ENCODE measurements at regions not wholly inside any gene's neighbourhood (a gene's known extent, or its start where the extent isn't known, plus 50 kb on each side); places are given as distances from the start of the nearest gene placed in this dataset.

DNA sequence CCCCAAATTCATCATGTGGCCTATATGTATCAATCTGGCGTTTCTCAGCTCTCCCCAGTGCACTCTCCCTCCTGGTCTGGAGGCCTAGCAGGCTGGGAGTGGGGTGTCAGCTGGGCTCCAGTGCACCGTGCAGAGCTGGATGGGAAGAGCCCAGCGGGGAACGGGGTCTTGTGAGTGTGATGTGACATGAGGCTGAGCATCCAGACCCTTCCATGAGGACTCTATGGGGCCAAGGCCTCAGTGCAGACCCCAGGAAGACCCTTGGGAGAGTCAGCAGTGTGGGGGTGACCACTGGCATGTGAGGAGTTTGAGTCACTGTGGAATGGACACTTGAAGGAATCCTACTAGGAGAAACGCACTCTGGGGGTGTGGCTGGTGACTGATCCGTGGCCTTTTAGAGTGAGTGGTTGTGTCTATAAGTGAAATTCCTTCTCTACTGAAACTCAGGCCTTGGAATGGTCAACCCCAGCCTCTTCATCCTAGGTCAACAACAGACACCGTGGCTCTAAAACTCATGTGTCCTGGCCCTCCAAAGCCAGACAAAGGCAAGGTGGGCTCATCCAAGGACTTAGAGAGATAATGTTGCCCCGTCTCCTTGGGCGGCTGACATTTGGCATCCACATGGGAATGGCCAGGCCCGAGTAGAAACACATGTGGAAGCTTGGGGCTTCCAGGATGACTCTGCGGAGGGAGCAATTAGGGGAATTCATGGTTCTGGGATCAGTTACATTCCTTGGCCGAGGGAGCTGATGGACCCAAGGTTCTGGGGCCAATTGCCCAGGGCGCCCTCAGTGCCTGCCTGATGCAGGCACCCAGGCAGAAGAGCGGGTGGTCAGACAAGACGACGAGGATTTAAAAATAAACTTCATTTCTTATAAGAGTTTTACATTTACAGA is 156.0 kb upstream of the TWIST2 start:
- Histone ChIP-seq H3K9me3 (no peaks in the 10 kb centered on the region), H3K27ac (replicated peaks in 1 of 4) (no peak overlapping the region), H3K36me3 (no peaks in the 10 kb centered on the region), H3K4me1 (peaks cover 9 to 22% (median 19%) of the 10 kb centered on the region in 4 donors), H3K4me3 (no peak overlapping the region), H3K27me3 (no peaks in the 10 kb centered on the region)
- intact Hi-C loops (cut with DNase I) = no loop called here
- WGBS = 87% methylated on average over 13 of the region's 16 CpGs
- TF ChIP-seq, protein P1, sequence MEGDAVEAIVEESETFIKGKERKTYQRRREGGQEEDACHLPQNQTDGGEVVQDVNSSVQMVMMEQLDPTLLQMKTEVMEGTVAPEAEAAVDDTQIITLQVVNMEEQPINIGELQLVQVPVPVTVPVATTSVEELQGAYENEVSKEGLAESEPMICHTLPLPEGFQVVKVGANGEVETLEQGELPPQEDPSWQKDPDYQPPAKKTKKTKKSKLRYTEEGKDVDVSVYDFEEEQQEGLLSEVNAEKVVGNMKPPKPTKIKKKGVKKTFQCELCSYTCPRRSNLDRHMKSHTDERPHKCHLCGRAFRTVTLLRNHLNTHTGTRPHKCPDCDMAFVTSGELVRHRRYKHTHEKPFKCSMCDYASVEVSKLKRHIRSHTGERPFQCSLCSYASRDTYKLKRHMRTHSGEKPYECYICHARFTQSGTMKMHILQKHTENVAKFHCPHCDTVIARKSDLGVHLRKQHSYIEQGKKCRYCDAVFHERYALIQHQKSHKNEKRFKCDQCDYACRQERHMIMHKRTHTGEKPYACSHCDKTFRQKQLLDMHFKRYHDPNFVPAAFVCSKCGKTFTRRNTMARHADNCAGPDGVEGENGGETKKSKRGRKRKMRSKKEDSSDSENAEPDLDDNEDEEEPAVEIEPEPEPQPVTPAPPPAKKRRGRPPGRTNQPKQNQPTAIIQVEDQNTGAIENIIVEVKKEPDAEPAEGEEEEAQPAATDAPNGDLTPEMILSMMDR (IDR thresholded peaks at IDR 0.05) = no peak
- TF ChIP-seq POLR2AphosphoS5 (IDR thresholded peaks at IDR 0.05) (no peak), POLR2A (IDR thresholded peaks at IDR 0.05; ENCODE audit: low read depth) (no peak), EP300 (IDR thresholded peaks at IDR 0.05) (no peak)
- DNase-seq (ENCODE audit: extremely low spot score) = peak; percentile 74

DNA sequence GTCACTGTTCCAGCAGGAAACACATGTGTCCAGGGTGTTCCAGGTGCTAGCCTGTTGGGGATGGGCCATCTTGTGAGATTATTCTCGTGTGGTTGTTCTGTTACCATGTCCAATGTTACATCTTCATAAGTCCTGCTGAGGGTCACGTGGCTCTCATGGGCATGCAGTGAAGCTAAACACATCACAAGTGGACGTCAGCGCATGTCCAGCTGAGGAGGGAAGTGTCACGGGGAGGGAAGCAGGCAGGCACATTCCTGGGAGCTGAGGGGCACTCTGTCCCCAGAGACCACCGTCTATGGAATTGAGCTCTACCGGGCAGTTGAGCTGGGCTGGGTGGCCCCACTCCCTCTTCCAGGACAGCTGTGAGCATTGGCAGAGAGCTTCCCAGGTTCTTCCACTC is 155.3 kb upstream of the TWIST2 start:
- 91% methylated on average over 7 of the region's 7 CpGs for WGBS
- Histone ChIP-seq H3K27ac (replicated peaks in 1 of 4) (no peak overlapping the region), H3K4me3 (no peak overlapping the region), H3K4me1 (peaks cover 9 to 22% (median 19%) of the 10 kb centered on the region in 4 donors), H3K27me3 (no peaks in the 10 kb centered on the region), H3K9me3 (no peaks in the 10 kb centered on the region), H3K36me3 (no peaks in the 10 kb centered on the region)
- TF ChIP-seq POLR2AphosphoS5 (IDR thresholded peaks at IDR 0.05) (no peak), EP300 (IDR thresholded peaks at IDR 0.05) (no peak), POLR2A (IDR thresholded peaks at IDR 0.05; ENCODE audit: low read depth) (no peak)
- TF ChIP-seq, protein P1 (IDR thresholded peaks at IDR 0.05) = no peak
- DNase-seq (ENCODE audit: extremely low spot score) = peak; percentile 85
- intact Hi-C loops (cut with DNase I) = no loop called here

DNA sequence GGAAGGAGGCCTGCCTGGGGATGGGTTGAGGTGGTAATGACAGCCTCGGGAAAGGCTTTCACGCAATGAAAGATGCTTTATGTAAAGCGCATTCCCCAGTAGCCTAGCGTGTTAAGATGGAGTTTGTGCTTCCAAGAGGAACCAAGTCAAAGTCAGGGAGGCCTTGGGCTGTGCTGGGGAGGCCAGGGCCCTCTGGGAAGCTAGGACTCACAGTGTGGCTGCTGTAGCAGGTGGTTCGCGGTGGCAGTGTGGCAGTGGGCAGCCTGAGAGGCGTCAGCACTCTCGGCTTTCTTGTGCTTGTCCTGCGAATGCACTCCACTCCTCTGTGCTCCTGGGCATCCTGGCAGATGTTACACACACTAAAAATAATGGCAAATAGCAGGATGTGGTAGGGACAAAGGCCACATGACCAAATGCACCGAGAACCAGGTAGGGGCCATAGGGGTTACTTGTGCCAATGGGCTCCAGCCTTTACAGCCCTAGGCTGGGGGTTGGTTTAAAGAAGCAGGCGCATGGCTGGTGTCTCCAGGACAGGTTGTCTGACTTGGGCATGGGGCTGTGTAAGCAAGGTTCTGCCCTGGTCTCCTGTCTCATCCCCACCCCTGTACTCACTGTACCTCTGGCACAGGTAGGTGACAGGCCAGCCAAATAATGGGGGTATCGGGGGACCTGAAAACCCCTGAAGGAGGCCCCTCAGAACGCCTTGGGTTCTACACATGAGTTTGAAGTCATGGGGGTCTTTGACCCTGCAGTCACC is 154.4 kb upstream of the TWIST2 start:
- DNase-seq (ENCODE audit: extremely low spot score) = peak; percentile 89
- no peaks in the 10 kb centered on the region for H3K27me3 ChIP-seq
- no peak overlapping the region for H3K4me3 ChIP-seq
- no peaks in the 10 kb centered on the region for H3K36me3 ChIP-seq
- no peaks in the 10 kb centered on the region for H3K9me3 ChIP-seq
- H3K4me1 ChIP-seq = peaks cover 9 to 32% (median 23%) of the 10 kb centered on the region in 4 donors
- intact Hi-C loops (cut with DNase I) = no loop called here
- no peak overlapping the region for H3K27ac ChIP-seq (replicated peaks in 1 of 4)
- 92% methylated on average over 9 of the region's 13 CpGs for WGBS
- no peak for TF ChIP-seq POLR2A (IDR thresholded peaks at IDR 0.05; ENCODE audit: low read depth)
- TF ChIP-seq, protein P1 (IDR thresholded peaks at IDR 0.05) = no peak
- no peak for TF ChIP-seq EP300 (IDR thresholded peaks at IDR 0.05)
- TF ChIP-seq POLR2AphosphoS5 (IDR thresholded peaks at IDR 0.05) = no peak

DNA sequence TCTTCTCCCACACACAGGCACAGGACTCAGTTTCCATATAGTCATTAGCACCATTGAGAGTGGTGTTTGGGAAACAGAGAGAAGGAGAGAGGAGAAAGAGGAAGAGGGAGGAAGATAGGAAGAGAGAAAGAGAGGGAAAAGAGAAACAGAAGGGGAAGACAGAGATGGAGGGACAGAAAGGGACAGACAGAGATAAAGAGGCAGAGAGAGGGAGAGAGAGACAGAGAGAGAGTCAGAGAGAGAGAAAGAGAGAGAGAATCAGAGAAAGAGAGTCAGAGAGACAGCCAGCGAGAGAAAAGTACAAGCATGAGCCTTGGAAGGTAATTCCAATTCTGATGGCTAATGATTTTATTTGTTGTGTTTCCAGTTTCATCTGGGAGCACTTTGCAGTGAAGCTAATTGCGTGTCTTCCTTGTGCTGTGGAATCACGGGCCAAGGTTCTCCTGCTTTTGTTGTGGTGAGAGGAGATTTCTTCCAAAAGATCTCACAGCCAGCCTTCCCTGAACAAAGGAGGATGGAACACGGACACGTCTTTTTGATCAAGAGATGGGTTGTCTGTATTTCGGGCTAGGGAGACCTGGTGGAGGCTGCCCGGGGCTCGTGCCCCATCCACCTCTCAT is 153.6 kb upstream of the TWIST2 start:
- DNase-seq (ENCODE audit: extremely low spot score) = peak; percentile 50
- Histone ChIP-seq H3K4me1 (peaks cover 9 to 35% (median 24%) of the 10 kb centered on the region in 4 donors), H3K27me3 (no peaks in the 10 kb centered on the region), H3K4me3 (no peak overlapping the region), H3K36me3 (no peaks in the 10 kb centered on the region), H3K9me3 (no peaks in the 10 kb centered on the region), H3K27ac (replicated peaks in 1 of 4) (peak overlapping the region in 1 of 4 donors; percentile 57)
- 94% methylated on average over 8 of the region's 8 CpGs for WGBS
- TF ChIP-seq POLR2A (IDR thresholded peaks at IDR 0.05; ENCODE audit: low read depth) (no peak), EP300 (IDR thresholded peaks at IDR 0.05) (no peak), POLR2AphosphoS5 (IDR thresholded peaks at IDR 0.05) (no peak)
- TF ChIP-seq, protein P1 (IDR thresholded peaks at IDR 0.05) = no peak
- intact Hi-C loops (cut with DNase I) = no loop called here

Data from esophagus muscularis mucosa (tissue), 4 donors.